Endothelial cell of umbilical vein (primary cell): ENCODE measurements at regions not wholly inside any gene's neighbourhood (a gene's known extent, or its start where the extent isn't known, plus 50 kb on each side); places are given as distances from the start of the nearest gene placed in this dataset.
A peak's percentile ranks its signal among the peaks of the same experiment; 100 is the strongest.

Experiments
- BruUV-seq: library from RNA; stranded (reverse); fragments of 400-500 nt; replicated peaks from 2 replicates; lab custom pipeline; 2021; lab: Mats Ljungman, UMichigan
- CTCF ChIA-PET: fragments of 300-600, 350-600 bp; sonication (Branson Sonifier 250); formaldehyde crosslinking; loops from one replicate; lab custom pipeline; 2021; ENCODE audit warnings: antibody characterized with exemption, inconsistent platforms; lab: Charles Lee
- POLR2A ChIA-PET: fragments of 300-600, 350-600 bp; sonication (Branson Sonifier 250); formaldehyde crosslinking; loops from one replicate; lab custom pipeline; 2021; ENCODE audit warnings: antibody characterized with exemption, inconsistent platforms; lab: Charles Lee
- DNase-seq: peaks from one replicate; pipeline ENCODE4 v3.0.0-alpha.2; 2011; ENCODE audit warnings: low read depth, low spot score
- FAIRE-seq: peaks from 2 replicates; lab custom pipeline; 2011; peaks lifted over from hg19 to GRCh38; lab: Jason Lieb, UNC
- H2AFZ ChIP-seq: 2 replicates; pipeline ENCODE4 v1.6.0; 2012; ENCODE audit warnings: low read depth, low read length, control low read depth, inconsistent platforms
- H3K27ac ChIP-seq: 2 replicates; pipeline ENCODE4 v1.5.1; 2011; ENCODE audit warnings: low read depth, mild to moderate bottlenecking, control low read depth, low read length, moderate library complexity; ENCODE audit not compliant: insufficient read depth
- H3K27me3 ChIP-seq, 2 experiments: 2 replicates each; pipeline versions ENCODE4 v1.6.0 to v1.6.1; 2011; ENCODE audit warnings: low read length in 2 of 2, mixed read lengths in 1 of 2; ENCODE audit not compliant: control insufficient read depth in 2 of 2, insufficient read depth in 2 of 2
- H3K36me3 ChIP-seq, 2 experiments: 2 replicates in 1 of 2; 3 replicates in 1 of 2; pipeline ENCODE4 v1.5.1; 2011; ENCODE audit warnings: low read length in 2 of 2, mild to moderate bottlenecking in 1 of 2, moderate library complexity in 1 of 2; ENCODE audit not compliant: control insufficient read depth in 2 of 2, insufficient read depth in 2 of 2; ENCODE audit errors: extremely low read depth in 1 of 2
- H3K4me1 ChIP-seq: 3 replicates; pipeline ENCODE4 v1.5.1; 2011; ENCODE audit warnings: mild to moderate bottlenecking, low read length; ENCODE audit not compliant: control insufficient read depth, insufficient read depth; ENCODE audit errors: extremely low read depth
- H3K4me2 ChIP-seq: 2 replicates; pipeline ENCODE4 v1.6.1; 2011; ENCODE audit warnings: low read length, control low read depth, mixed read lengths; ENCODE audit not compliant: insufficient read depth
- H3K4me3 ChIP-seq, 3 experiments: fragments of 200-600 bp in 1 of 3; sonication (generic), shearing (Covaris generic) in 1 of 3; replicated peaks in 1 of 3; 2 replicates each; pipeline ENCODE4 v1.5.1; 2011 to 2016; ENCODE audit warnings: control low read depth in 3 of 3, low read length in 3 of 3, mild to moderate bottlenecking in 2 of 3, inconsistent platforms in 1 of 3, low read depth in 1 of 3, moderate library complexity in 1 of 3; ENCODE audit not compliant: insufficient read depth in 1 of 3
- H3K79me2 ChIP-seq: 2 replicates; pipeline ENCODE4 v1.6.0; 2012; ENCODE audit warnings: low read length, inconsistent platforms; ENCODE audit not compliant: control insufficient read depth, insufficient read depth
- H3K9ac ChIP-seq: replicated peaks from 2 replicates; pipeline ENCODE3; 2011; ENCODE audit warnings: low read length, control low read depth; ENCODE audit not compliant: insufficient read depth; ENCODE audit errors: extremely low read depth
- H3K9me1 ChIP-seq: replicated peaks from 3 replicates; pipeline ENCODE4 v1.6.0; 2011; ENCODE audit warnings: mild to moderate bottlenecking, low read length; ENCODE audit not compliant: control insufficient read depth, insufficient read depth; ENCODE audit errors: extremely low read depth
- H3K9me3 ChIP-seq: replicated peaks from 2 replicates; pipeline ENCODE4 v1.5.1; 2012; ENCODE audit warnings: low read length, inconsistent platforms; ENCODE audit not compliant: control insufficient read depth, insufficient read depth
- H4K20me1 ChIP-seq: replicated peaks from 2 replicates; pipeline ENCODE3; 2011; ENCODE audit warnings: mild to moderate bottlenecking, low read length; ENCODE audit not compliant: control insufficient read depth, insufficient read depth; ENCODE audit errors: extremely low read depth
- CTCF ChIP-seq, 2 donors: IDR thresholded peaks; 1 replicate in 1 of 2; 2 replicates in 1 of 2; pipeline ENCODE4 v1.5.1; 2011; ENCODE audit warnings: low read length in 2 of 2, mild to moderate bottlenecking in 2 of 2, moderate library complexity in 2 of 2, control low read depth in 1 of 2, inconsistent platforms in 1 of 2, low read depth in 1 of 2; ENCODE audit not compliant: insufficient read depth in 1 of 2; ENCODE audit errors: extremely low read depth in 1 of 2
- EZH2 ChIP-seq: IDR thresholded peaks from 2 replicates; pipeline ENCODE4 v1.6.1; 2012; ENCODE audit warnings: borderline replicate concordance, low read depth, mild to moderate bottlenecking, moderate library complexity, low read length, inconsistent platforms; ENCODE audit not compliant: severe bottlenecking
- FOS ChIP-seq: IDR thresholded peaks from 2 replicates; pipeline ENCODE4 v1.6.1; 2011; ENCODE audit warnings: mild to moderate bottlenecking, low read length, moderate library complexity, borderline replicate concordance; ENCODE audit not compliant: insufficient read depth
- GATA2 ChIP-seq: IDR thresholded peaks from 2 replicates; pipeline ENCODE4 v1.7.0; 2011; ENCODE audit warnings: low read depth, mild to moderate bottlenecking, moderate library complexity, mixed read lengths, low read length; ENCODE audit not compliant: insufficient read length, insufficient read depth
- JUN ChIP-seq: IDR thresholded peaks from 2 replicates; pipeline ENCODE4 v1.6.1; 2011; ENCODE audit warnings: borderline replicate concordance, low read depth; ENCODE audit not compliant: insufficient read length, insufficient read depth
- MAX ChIP-seq: IDR thresholded peaks from 2 replicates; pipeline ENCODE4 v1.6.1; 2011; ENCODE audit not compliant: insufficient read depth, insufficient read length
- MYC ChIP-seq: IDR thresholded peaks from one replicate; pipeline ENCODE4 v1.6.1; 2011; ENCODE audit warnings: mild to moderate bottlenecking, low read depth, low read length
- POLR2A ChIP-seq: IDR thresholded peaks from 2 replicates; pipeline ENCODE4 v1.6.1; 2012; ENCODE audit warnings: low read depth, mild to moderate bottlenecking, control low read depth, low read length
- POLR2AphosphoS5 ChIP-seq: IDR thresholded peaks from 2 replicates; pipeline ENCODE4 v1.6.1; 2012; ENCODE audit warnings: low read depth, mild to moderate bottlenecking, control low read depth, low read length, moderate library complexity; ENCODE audit not compliant: insufficient read depth
- dilution Hi-C: fragments of 300-500 bp; cut with MboI; formaldehyde crosslinking; loops from one replicate; pipeline ENCODE4 v1.15.0; 2019; ENCODE audit warnings: low sequenced_read_pairs; ENCODE audit not compliant: extremely low pct_ligation_motif_present
- intact Hi-C: fragments of 100-400 bp; cut with micrococcal nuclease; formaldehyde crosslinking; loops from one replicate; pipeline ENCODE4 v1.10.0; 2022

- Histone ChIP-seq H3K4me3 (no peak overlapping the region), H2AFZ (no peak overlapping the region), H3K79me2 (no peaks in the 10 kb centered on the region), H3K9me3 (no peaks in the 10 kb centered on the region), H3K36me3 (no peaks in the 10 kb centered on the region), H3K4me1 (peaks cover 18% of the 10 kb centered on the region), H3K27ac (no peak overlapping the region), H3K4me2 (no peak overlapping the region), H3K9me1 (no peaks in the 10 kb centered on the region), H4K20me1 (no peaks in the 10 kb centered on the region), H3K27me3 (no peaks in the 10 kb centered on the region), H3K9ac (no peak overlapping the region)
- TF ChIP-seq CTCF (IDR thresholded peaks at IDR 0.05; ENCODE audit: extremely low read depth in 1 of 2, insufficient read depth in 1 of 2, low read depth in 1 of 2, low read length in 2 of 2) (no peak), MYC (no peak), POLR2A (no peak), FOS (no peak), GATA2 (no peak), JUN (no peak), POLR2AphosphoS5 (no peak), MAX (no peak), EZH2 (no peak)
- dilution Hi-C loops (no loop called here), intact Hi-C loops (no loop called here)
- peak; percentile 71 for DNase-seq
- no TSS peak for BruUV-seq
- ChIA-PET POLR2A (no interaction called here), CTCF (interaction anchor here (1.4 kb wide), 1 partner anchor 58 kb away, joined by 3 read pairs; no protein-coding TSS in a partner anchor)
- no peak for FAIRE-seq
Measured at GRCh38 chr20:10754824-10755223, 81.0 kb upstream of the JAG1 start.
